ENCODE measurements at regions not wholly inside any gene's neighbourhood (a gene's known extent, or its start where the extent isn't known, plus 50 kb on each side); places are given as distances from the start of the nearest gene placed in this dataset.

DNA sequence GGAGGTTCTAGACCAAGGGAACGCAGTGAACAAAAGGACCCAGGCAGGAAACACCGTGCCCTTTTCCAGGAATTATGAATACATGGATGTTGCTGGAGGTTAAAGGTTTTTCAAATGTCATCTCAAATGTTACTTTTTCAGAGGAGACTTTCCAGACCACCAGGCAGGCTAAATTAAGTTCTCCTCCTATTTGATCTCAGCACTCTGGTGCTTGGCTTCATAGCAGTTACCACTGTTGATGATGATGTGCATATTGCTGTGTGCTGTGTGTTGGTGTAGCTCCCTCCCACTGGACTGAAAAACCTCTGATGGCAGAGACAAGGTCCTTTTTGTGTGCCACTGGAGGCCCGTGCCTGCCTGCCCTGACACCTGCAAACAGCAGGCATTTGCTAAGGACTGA, 137.3 kb upstream of the PTPRM start:
- TF ChIP-seq, protein P1, sequence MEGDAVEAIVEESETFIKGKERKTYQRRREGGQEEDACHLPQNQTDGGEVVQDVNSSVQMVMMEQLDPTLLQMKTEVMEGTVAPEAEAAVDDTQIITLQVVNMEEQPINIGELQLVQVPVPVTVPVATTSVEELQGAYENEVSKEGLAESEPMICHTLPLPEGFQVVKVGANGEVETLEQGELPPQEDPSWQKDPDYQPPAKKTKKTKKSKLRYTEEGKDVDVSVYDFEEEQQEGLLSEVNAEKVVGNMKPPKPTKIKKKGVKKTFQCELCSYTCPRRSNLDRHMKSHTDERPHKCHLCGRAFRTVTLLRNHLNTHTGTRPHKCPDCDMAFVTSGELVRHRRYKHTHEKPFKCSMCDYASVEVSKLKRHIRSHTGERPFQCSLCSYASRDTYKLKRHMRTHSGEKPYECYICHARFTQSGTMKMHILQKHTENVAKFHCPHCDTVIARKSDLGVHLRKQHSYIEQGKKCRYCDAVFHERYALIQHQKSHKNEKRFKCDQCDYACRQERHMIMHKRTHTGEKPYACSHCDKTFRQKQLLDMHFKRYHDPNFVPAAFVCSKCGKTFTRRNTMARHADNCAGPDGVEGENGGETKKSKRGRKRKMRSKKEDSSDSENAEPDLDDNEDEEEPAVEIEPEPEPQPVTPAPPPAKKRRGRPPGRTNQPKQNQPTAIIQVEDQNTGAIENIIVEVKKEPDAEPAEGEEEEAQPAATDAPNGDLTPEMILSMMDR (conservative IDR thresholded peaks at IDR 0.05 in 1 of 2, IDR thresholded peaks at IDR 0.05 in 1 of 2; ENCODE audit: extremely low read depth in 1 of 2, insufficient read depth in 1 of 2, low read depth in 1 of 2, low read length in 2 of 2), result no peak
- no peak for TF ChIP-seq EZH2 (IDR thresholded peaks at IDR 0.05; ENCODE audit: borderline replicate concordance, low read length)
